Peyer's patch (tissue), 4 donors: ENCODE measurements at regions not wholly inside any gene's neighbourhood (a gene's known extent, or its start where the extent isn't known, plus 50 kb on each side); places are given as distances from the start of the nearest gene placed in this dataset.

ENCODE experiments used
- DNase-seq, 3 donors: peaks; one replicate each; pipeline ENCODE4 v3.0.0-alpha.2; 2017 to 2019
- H3K27ac ChIP-seq, 4 donors: fragments of 200-600 bp; sonication (generic); one replicate each; pipeline ENCODE4 v1.5.1; 2016 to 2019
- H3K27me3 ChIP-seq, 2 donors: fragments of 200-600 bp; sonication (generic); one replicate each; pipeline ENCODE4 v1.5.1; 2019
- H3K36me3 ChIP-seq, 3 donors: fragments of 200-600 bp; sonication (generic); one replicate each; pipeline ENCODE4 v1.5.1; 2016 to 2019
- H3K4me1 ChIP-seq, 4 donors: fragments of 200-600 bp; sonication (generic); one replicate each; pipeline ENCODE4 v1.5.1; 2016 to 2019
- H3K4me3 ChIP-seq, 4 donors: fragments of 200-600 bp; sonication (generic); 1 replicate in 3 of 4; 2 replicates in 1 of 4; pipeline ENCODE4 v1.5.1; 2016 to 2019; ENCODE audit warnings: mild to moderate bottlenecking in 1 of 4
- H3K9me3 ChIP-seq, 4 donors: fragments of 200-600 bp; sonication (generic); one replicate each; pipeline ENCODE4 v1.5.1; 2016 to 2019; ENCODE audit warnings: mild to moderate bottlenecking in 1 of 4
- POLR2A ChIP-seq, 2 donors: fragments of 450-650 bp; IDR thresholded peaks; one replicate each; pipeline ENCODE4 v1.5.1; 2017; ENCODE audit warnings: antibody characterized with exemption in 2 of 2, mild to moderate bottlenecking in 2 of 2, moderate library complexity in 2 of 2
- TF ChIP-seq, protein P1 (sequence below), 6 experiments: fragments of 450-650 bp in 4 of 6; fragments of 200-600 bp in 2 of 6; sonication (generic) in 1 of 6; IDR thresholded peaks; one replicate each; pipeline ENCODE4 v1.5.1; 2017 to 2019; ENCODE audit warnings: antibody characterized with exemption in 6 of 6, mild to moderate bottlenecking in 3 of 6, moderate library complexity in 1 of 6

GRCh38 chr4:144489831-144490230 lies 156.1 kb upstream of the HHIP start:
- Histone ChIP-seq H3K4me3 (no peak overlapping the region), H3K36me3 (no peaks in the 10 kb centered on the region), H3K4me1 (no peaks in the 10 kb centered on the region), H3K27me3 (no peaks in the 10 kb centered on the region), H3K9me3 (no peaks in the 10 kb centered on the region), H3K27ac (no peak overlapping the region)
- TF ChIP-seq, protein P1, sequence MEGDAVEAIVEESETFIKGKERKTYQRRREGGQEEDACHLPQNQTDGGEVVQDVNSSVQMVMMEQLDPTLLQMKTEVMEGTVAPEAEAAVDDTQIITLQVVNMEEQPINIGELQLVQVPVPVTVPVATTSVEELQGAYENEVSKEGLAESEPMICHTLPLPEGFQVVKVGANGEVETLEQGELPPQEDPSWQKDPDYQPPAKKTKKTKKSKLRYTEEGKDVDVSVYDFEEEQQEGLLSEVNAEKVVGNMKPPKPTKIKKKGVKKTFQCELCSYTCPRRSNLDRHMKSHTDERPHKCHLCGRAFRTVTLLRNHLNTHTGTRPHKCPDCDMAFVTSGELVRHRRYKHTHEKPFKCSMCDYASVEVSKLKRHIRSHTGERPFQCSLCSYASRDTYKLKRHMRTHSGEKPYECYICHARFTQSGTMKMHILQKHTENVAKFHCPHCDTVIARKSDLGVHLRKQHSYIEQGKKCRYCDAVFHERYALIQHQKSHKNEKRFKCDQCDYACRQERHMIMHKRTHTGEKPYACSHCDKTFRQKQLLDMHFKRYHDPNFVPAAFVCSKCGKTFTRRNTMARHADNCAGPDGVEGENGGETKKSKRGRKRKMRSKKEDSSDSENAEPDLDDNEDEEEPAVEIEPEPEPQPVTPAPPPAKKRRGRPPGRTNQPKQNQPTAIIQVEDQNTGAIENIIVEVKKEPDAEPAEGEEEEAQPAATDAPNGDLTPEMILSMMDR (IDR thresholded peaks at IDR 0.05) = no peak
- no peak for DNase-seq

GRCh38 chr4:144494280-144494679 lies 151.7 kb upstream of the HHIP start:
- Histone ChIP-seq H3K27ac (no peak overlapping the region), H3K4me3 (no peak overlapping the region), H3K27me3 (no peaks in the 10 kb centered on the region), H3K9me3 (no peaks in the 10 kb centered on the region), H3K4me1 (no peaks in the 10 kb centered on the region), H3K36me3 (no peaks in the 10 kb centered on the region)
- no peak for TF ChIP-seq POLR2A (IDR thresholded peaks at IDR 0.05)
- TF ChIP-seq, protein P1 (IDR thresholded peaks at IDR 0.05) = no peak
- no peak for DNase-seq

- H3K36me3 ChIP-seq = no peaks in the 10 kb centered on the region
- H3K4me1 ChIP-seq = no peaks in the 10 kb centered on the region
- no peak overlapping the region for H3K27ac ChIP-seq
- TF ChIP-seq POLR2A (IDR thresholded peaks at IDR 0.05) = no peak
- TF ChIP-seq, protein P1 (IDR thresholded peaks at IDR 0.05) = no peak
- no peak for DNase-seq
- no peak overlapping the region for H3K4me3 ChIP-seq
- no peaks in the 10 kb centered on the region for H3K9me3 ChIP-seq
- no peaks in the 10 kb centered on the region for H3K27me3 ChIP-seq
Observed at GRCh38 chr4:144495944-144496343, 150.0 kb upstream of the HHIP start.

- Histone ChIP-seq H3K36me3 (no peaks in the 10 kb centered on the region), H3K4me1 (no peaks in the 10 kb centered on the region)
Observed at GRCh38 chr4:144499777-144500176, 146.2 kb upstream of the HHIP start.

GRCh38 chr4:144501231-144501780 lies 144.7 kb upstream of the HHIP start:
- TF ChIP-seq POLR2A (IDR thresholded peaks at IDR 0.05) = no peak
- TF ChIP-seq, protein P1 (IDR thresholded peaks at IDR 0.05) = no peak
- H3K4me1 ChIP-seq = no peaks in the 10 kb centered on the region
- no peaks in the 10 kb centered on the region for H3K9me3 ChIP-seq

More at GRCh38 chr4:144499777-144500176, 146.2 kb upstream of the HHIP start:
- no peaks in the 10 kb centered on the region for H3K27me3 ChIP-seq
- H3K9me3 ChIP-seq = no peaks in the 10 kb centered on the region
- no peak overlapping the region for H3K4me3 ChIP-seq
- TF ChIP-seq POLR2A (IDR thresholded peaks at IDR 0.05) = no peak
- TF ChIP-seq, protein P1 (IDR thresholded peaks at IDR 0.05) = no peak
- H3K27ac ChIP-seq = no peak overlapping the region
- DNase-seq = no peak

GRCh38 chr4:144504883-144505282 lies 141.1 kb upstream of the HHIP start:
- Histone ChIP-seq H3K4me1 (no peaks in the 10 kb centered on the region), H3K4me3 (no peak overlapping the region), H3K36me3 (no peaks in the 10 kb centered on the region), H3K9me3 (no peaks in the 10 kb centered on the region), H3K27ac (no peak overlapping the region), H3K27me3 (no peaks in the 10 kb centered on the region)
- TF ChIP-seq POLR2A (IDR thresholded peaks at IDR 0.05) = no peak
- TF ChIP-seq, protein P1 (IDR thresholded peaks at IDR 0.05) = no peak
- DNase-seq = no peak

More at GRCh38 chr4:144501231-144501780, 144.7 kb upstream of the HHIP start:
- Histone ChIP-seq H3K27me3 (no peaks in the 10 kb centered on the region), H3K27ac (no peak overlapping the region), H3K4me3 (no peak overlapping the region), H3K36me3 (no peaks in the 10 kb centered on the region)
- no peak for DNase-seq
